RWPE1 (cell line): ENCODE measurements at regions not wholly inside any gene's neighbourhood (a gene's known extent, or its start where the extent isn't known, plus 50 kb on each side); places are given as distances from the start of the nearest gene placed in this dataset.

Experiments used
- CTCF ChIA-PET: fragments of 350-600 bp; sonication (Branson Sonifier 250); formaldehyde crosslinking; extraction: SDS; loops from one replicate; lab custom pipeline; 2021; lab: Yijun Ruan, JAX
- POLR2A ChIA-PET: fragments of 400-600 bp; formaldehyde crosslinking; extraction: SDS; loops from one replicate; lab custom pipeline; 2020; ENCODE audit warnings: antibody characterized with exemption; ENCODE audit not compliant: low non-redundant PET; lab: Yijun Ruan, JAX
- DNase-seq: peaks from one replicate; pipeline ENCODE4 v3.0.0; 2012; ENCODE audit warnings: low spot score
- H3K27ac ChIP-seq: fragments of 450-650 bp; 2 replicates; pipeline ENCODE4 v1.5.1; 2017
- TF ChIP-seq, protein P1 (sequence below): fragments of 450-650 bp; conservative IDR thresholded peaks from 2 replicates; pipeline ENCODE4 v1.5.1; 2017; ENCODE audit warnings: low read depth, mild to moderate bottlenecking

DNA sequence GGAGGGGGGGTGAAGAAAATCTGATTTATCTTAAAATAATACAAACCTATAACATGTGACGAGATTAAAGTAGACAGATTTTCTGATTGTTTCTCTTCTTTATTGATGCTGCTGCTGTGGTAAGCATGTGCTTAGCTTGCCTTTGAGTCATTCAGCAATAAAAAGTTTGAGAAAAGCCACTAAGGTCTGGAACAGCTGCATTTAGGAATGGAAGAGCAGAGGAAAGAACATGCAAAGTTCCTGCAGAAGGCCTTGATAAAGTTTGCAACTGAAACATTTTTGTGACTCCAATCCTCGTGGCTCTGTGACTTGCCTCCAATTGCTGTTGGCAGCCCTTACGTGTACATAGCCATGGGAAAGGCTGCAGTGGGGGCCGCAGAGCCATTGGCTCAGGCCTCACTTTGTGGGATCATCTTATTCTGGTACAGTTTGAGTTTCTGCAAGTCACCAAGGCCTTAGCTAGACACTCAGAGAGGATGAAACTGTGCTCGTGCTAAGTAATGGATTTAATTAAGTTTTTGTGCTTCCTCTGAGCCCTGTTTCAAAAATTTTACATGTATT is 370.2 kb downstream of the AASDHPPT start:
- POLR2A ChIA-PET = no interaction called here
- no peak for DNase-seq
- H3K27ac ChIP-seq = no peak overlapping the region
- CTCF ChIA-PET = interaction anchor here (0.6 kb wide), 2 partner anchors 144 to 242 kb away, joined by 3 to 4 read pairs; no protein-coding TSS in a partner anchor
- TF ChIP-seq, protein P1, sequence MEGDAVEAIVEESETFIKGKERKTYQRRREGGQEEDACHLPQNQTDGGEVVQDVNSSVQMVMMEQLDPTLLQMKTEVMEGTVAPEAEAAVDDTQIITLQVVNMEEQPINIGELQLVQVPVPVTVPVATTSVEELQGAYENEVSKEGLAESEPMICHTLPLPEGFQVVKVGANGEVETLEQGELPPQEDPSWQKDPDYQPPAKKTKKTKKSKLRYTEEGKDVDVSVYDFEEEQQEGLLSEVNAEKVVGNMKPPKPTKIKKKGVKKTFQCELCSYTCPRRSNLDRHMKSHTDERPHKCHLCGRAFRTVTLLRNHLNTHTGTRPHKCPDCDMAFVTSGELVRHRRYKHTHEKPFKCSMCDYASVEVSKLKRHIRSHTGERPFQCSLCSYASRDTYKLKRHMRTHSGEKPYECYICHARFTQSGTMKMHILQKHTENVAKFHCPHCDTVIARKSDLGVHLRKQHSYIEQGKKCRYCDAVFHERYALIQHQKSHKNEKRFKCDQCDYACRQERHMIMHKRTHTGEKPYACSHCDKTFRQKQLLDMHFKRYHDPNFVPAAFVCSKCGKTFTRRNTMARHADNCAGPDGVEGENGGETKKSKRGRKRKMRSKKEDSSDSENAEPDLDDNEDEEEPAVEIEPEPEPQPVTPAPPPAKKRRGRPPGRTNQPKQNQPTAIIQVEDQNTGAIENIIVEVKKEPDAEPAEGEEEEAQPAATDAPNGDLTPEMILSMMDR = no peak

DNA sequence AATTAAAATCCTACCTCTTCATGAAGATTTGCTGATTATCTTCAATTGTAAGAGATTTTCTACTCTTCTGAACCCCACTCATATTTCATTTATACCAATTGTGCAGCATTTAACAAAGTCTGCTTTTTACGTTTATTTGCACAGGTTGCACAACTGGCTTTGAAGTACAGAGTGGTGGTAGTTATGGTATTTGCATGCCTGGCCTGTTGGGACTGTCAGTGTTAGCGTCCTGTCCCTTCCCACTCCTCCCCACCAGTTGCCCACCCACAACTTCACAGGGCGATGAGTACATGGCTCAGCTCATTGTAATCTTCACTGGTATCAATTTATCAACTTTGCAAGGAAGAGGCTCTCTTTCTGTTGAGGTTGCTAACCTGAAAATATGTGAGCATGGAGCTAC is 372.3 kb downstream of the AASDHPPT start:
- H3K27ac ChIP-seq = no peak overlapping the region
- no peak for DNase-seq
- ChIA-PET CTCF (no interaction called here), POLR2A (no interaction called here)
- TF ChIP-seq, protein P1 = no peak

DNA sequence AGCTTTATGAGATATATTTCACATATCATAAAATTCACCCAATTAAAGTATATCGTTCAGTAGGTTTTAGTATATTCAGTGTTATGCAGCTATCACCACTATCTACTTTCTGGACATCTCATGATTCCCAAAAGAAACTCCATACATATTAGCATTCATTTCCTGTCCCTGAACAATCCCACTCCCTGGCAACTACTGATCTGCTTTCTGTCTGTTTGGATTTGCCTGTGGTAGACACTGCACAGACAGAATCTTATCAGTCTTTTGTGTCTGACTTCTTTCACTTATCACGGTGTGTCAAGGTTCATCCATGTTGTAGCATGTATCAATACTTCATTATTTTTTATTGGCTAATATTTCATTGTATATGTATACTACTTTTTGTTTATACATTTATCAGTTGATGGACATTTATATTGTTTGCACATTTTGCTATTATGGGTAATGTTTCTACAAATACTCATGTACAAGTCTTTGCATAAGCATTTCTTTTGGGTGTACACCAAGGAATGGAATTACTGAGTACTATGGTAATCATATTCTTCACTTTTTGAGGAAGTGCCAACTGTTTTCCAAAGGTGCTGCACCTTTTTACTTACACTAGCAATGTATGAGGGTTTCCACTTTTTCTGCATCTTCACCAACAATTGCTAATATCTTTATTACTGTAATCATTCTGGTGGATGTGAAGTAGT is 373.9 kb downstream of the AASDHPPT start:
- ChIA-PET CTCF (no interaction called here), POLR2A (no interaction called here)
- TF ChIP-seq, protein P1 = no peak
- no peak overlapping the region for H3K27ac ChIP-seq
- no peak for DNase-seq

GRCh38 chr11:106456647-106457046 is 379.2 kb downstream of the AASDHPPT start:
- CTCF ChIA-PET = no interaction called here
- POLR2A ChIA-PET = no interaction called here
- TF ChIP-seq, protein P1 = no peak
- DNase-seq = peak; percentile 3
- no peak overlapping the region for H3K27ac ChIP-seq

- TF ChIP-seq, protein P1 = no peak
- peak; percentile 60 for DNase-seq
- ChIA-PET CTCF (no interaction called here), POLR2A (no interaction called here)
- no peak overlapping the region for H3K27ac ChIP-seq
Observed at GRCh38 chr11:106457727-106458126, 380.3 kb downstream of the AASDHPPT start.

DNA sequence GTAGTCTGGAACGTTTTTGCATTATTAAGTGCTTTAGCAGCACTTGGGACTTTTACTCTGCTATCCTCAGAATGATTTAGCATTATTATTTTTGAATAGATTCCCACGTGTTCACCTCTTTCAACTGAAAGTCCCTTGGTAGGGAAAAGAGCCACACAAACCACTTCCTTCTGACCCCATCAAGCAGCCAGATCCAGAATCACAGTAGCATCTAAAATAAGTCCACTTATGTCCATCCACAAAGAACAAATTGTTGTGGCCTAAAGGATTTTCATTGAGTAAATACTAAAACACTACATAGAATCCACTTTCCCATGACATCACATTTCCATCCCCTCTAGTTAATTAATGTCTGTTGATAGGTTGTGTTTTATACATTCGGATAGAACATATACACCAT is 381.7 kb downstream of the AASDHPPT start:
- TF ChIP-seq, protein P1 = no peak
- DNase-seq = no peak
- POLR2A ChIA-PET = no interaction called here
- no peak overlapping the region for H3K27ac ChIP-seq
- CTCF ChIA-PET = interaction anchor here (0.5 kb wide), 1 partner anchor 15 kb away, joined by 4 read pairs; no protein-coding TSS in a partner anchor
